GM04503 (cell line): ENCODE measurements at regions not wholly inside any gene's neighbourhood (a gene's known extent, or its start where the extent isn't known, plus 50 kb on each side); places are given as distances from the start of the nearest gene placed in this dataset.
"Not testable (repeated sequence)": the region's sequence is repeated elsewhere in the genome, so short reads cannot be mapped to it uniquely, and the experiment has no call there.

Source experiments
- DNase-seq: peaks from one replicate; pipeline ENCODE4 v3.0.0-alpha.2; 2012; ENCODE audit warnings: low read depth

GRCh38 chr3:79960594-79960993, 192.8 kb upstream of the ROBO1 start:
- DNase-seq, result no peak

- DNase-seq, result no peak
These were observed 189.3 kb upstream of the ROBO1 start for GRCh38 chr3:79957066-79957465.

- no peak for DNase-seq
These were observed 187.0 kb upstream of the ROBO1 start for GRCh38 chr3:79954756-79955155.

GRCh38 chr3:79953591-79954101, 185.8 kb upstream of the ROBO1 start:
- DNase-seq, result no peak

- not testable (repeated sequence) for DNase-seq
These were observed 183.6 kb upstream of the ROBO1 start for GRCh38 chr3:79951426-79951825.

GRCh38 chr3:79947957-79948356, 180.2 kb upstream of the ROBO1 start:
- DNase-seq, result no peak

GRCh38 chr3:79947469-79947868, 179.7 kb upstream of the ROBO1 start:
- no peak for DNase-seq

- no peak for DNase-seq
These were observed 169.8 kb upstream of the ROBO1 start for GRCh38 chr3:79937567-79937966.

GRCh38 chr3:79930196-79930595, 162.4 kb upstream of the ROBO1 start:
- no peak for DNase-seq

GRCh38 chr3:79928687-79929408, 161.1 kb upstream of the ROBO1 start:
- DNase-seq, result no peak

- no peak for DNase-seq
These were observed 158.7 kb upstream of the ROBO1 start for GRCh38 chr3:79926522-79926921.

GRCh38 chr3:79922633-79923032, 154.8 kb upstream of the ROBO1 start:
- no peak for DNase-seq

GRCh38 chr3:79917561-79917960, 149.8 kb upstream of the ROBO1 start:
- no peak for DNase-seq

- DNase-seq, result no peak
These were observed 142.5 kb upstream of the ROBO1 start for GRCh38 chr3:79910337-79910736.

- no peak for DNase-seq
These were observed 138.3 kb upstream of the ROBO1 start for GRCh38 chr3:79906106-79906505.

- DNase-seq, result no peak
These were observed 134.4 kb upstream of the ROBO1 start for GRCh38 chr3:79902151-79902550.

- no peak for DNase-seq
These were observed 131.1 kb upstream of the ROBO1 start for GRCh38 chr3:79898907-79899306.

GRCh38 chr3:79896086-79896485, 128.3 kb upstream of the ROBO1 start:
- DNase-seq, result no peak

- no peak for DNase-seq
These were observed 119.4 kb upstream of the ROBO1 start for GRCh38 chr3:79887213-79887612.

- no peak for DNase-seq
These were observed 118.4 kb upstream of the ROBO1 start for GRCh38 chr3:79886204-79886603.

- no peak for DNase-seq
These were observed 117.6 kb upstream of the ROBO1 start for GRCh38 chr3:79885407-79885806.

GRCh38 chr3:79884354-79884753, 116.6 kb upstream of the ROBO1 start:
- no peak for DNase-seq

- no peak for DNase-seq
These were observed 113.6 kb upstream of the ROBO1 start for GRCh38 chr3:79881431-79881830.

- no peak for DNase-seq
These were observed 110.9 kb upstream of the ROBO1 start for GRCh38 chr3:79878708-79879107.
